SW480 (cell line): ENCODE measurements at regions not wholly inside any gene's neighbourhood (a gene's known extent, or its start where the extent isn't known, plus 50 kb on each side); places are given as distances from the start of the nearest gene placed in this dataset.
"Not testable (repeated sequence)": the region's sequence is repeated elsewhere in the genome, so short reads cannot be mapped to it uniquely, and the experiment has no call there.

Source experiments
- DNase-seq: peaks from one replicate; pipeline ENCODE4 v3.0.0-alpha.2; 2016; ENCODE audit warnings: low spot score

- DNase-seq = no peak
Measured at GRCh38 chr1:238649200-238649599, 737.2 kb upstream of the CHRM3 start.

- no peak for DNase-seq
Measured at GRCh38 chr1:238648751-238649150, 737.6 kb upstream of the CHRM3 start.

- no peak for DNase-seq
Measured at GRCh38 chr1:238648296-238648695, 738.1 kb upstream of the CHRM3 start.

GRCh38 chr1:238647877-238648276 is 738.5 kb upstream of the CHRM3 start:
- DNase-seq = peak; percentile 82

DNA sequence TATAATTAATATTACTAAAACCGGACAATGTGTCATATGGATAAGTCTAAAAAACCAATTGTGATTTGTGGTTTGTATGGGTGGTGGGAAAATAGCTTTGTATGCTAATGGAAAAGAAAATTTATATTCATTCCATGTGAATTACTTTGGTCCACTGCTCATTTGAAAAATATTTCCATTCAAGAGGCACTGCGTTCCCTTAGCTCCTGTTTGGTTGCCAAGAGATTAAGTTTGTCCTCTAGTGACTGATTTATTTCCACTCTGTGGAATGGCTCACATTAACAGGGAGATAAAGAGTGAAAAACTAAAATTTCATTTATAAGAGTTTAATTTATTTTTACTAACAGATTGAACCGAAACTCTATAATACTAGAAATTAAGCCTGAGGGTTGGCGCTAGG is 744.1 kb upstream of the CHRM3 start:
- no peak for DNase-seq

GRCh38 chr1:238639861-238640260 is 746.5 kb upstream of the CHRM3 start:
- DNase-seq = no peak

DNA sequence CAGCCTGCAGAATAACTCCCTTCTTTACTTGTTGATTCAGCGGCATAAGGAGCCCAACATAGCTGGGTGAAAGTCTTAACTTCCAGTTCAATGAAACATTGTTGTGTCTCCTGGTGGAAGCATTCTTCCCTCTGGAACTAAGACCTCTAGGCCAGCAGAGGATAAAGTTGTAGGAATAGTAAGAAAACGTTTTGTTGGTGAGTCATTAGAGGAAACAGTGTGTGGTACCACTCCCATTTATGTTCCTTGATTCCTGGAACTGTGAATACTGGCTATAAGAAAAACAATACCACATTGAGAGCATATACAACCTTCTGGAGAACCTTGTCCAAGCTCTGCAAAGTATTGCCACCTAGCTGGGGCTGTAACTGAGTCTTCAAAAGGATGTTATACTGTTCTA is 737.4 kb upstream of the ZP4 start:
- DNase-seq = no peak

- no peak for DNase-seq
Measured at GRCh38 chr1:238624776-238625175, 734.1 kb upstream of the ZP4 start.

DNA sequence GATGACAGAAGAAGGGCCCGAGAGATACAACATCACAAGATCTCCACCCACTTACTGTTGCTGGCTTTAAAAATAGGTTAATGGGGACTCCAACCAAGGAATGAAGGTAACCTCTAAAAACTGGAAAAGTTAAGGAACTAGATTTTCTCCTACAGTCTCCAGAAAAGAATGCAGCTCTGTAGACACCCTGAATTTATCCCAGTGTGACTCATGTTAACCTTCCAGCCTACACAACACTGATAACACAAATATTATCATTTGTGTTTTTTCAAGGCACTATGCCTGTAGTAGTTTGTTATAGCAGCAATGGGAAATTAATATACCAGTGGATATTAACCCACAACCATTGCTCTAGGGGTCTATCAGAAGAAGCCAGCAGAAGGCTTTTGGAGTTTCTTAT is 730.7 kb upstream of the ZP4 start:
- DNase-seq = no peak

DNA sequence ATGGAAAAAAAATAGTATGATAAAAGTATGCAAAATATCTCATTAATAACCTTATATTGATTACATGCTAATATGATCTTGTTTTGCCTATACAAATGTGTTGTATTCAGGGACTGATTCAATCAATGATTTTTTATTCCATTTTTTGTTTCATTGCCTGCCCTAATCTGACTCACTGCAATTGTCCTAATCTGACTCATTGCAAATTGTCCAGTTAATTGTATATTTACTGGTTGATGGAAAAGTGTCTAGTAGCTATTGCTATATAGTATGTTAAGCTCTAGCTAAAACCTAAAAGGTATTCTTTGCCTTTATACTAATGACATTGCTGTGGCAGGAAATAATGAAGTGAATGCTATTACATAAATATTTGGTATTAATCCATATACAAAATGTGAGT is 728.9 kb upstream of the ZP4 start:
- no peak for DNase-seq

GRCh38 chr1:238611406-238611805 is 720.7 kb upstream of the ZP4 start:
- DNase-seq = no peak

DNA sequence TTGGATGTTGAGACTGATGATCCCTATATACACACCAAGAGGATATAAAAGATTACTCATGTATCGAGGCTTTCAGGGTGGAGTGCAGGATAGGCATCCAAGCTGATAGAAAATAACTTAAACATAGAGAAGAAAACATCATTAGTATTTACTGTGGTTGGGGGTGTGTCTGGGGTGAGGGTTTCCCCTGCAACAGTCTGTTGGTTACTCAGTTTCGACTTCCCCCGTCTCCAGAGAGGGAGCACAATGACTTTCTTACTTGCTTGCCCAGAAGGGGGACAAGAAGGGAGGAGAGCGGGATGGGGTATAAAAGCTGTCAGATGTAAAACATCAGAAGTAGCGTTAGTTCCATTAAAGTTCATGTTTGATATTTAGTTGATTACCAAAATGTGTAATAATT is 717.4 kb upstream of the ZP4 start:
- DNase-seq = no peak

- no peak for DNase-seq
Measured at GRCh38 chr1:238606896-238607295, 716.2 kb upstream of the ZP4 start.

DNA sequence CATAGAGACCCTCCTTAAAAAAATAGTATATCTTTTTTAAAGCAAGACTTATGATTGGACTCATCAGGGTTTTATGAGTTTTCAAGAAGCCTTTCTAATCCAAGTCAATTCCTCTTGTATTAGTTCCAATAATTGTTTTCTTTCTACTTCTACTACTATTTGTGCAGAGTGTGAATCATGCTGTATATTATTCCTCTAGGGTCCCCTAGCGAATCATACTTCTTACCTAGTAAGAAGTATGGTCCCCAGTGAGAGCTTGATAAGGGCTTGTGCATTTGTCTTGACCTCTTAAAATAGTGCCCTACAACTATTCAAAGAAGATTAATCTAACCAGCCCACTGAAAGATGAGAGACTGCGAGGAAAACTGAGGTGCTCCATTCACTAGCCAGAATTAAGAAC is 715.7 kb upstream of the ZP4 start:
- DNase-seq = no peak

GRCh38 chr1:238604357-238604756 is 713.6 kb upstream of the ZP4 start:
- no peak for DNase-seq

DNA sequence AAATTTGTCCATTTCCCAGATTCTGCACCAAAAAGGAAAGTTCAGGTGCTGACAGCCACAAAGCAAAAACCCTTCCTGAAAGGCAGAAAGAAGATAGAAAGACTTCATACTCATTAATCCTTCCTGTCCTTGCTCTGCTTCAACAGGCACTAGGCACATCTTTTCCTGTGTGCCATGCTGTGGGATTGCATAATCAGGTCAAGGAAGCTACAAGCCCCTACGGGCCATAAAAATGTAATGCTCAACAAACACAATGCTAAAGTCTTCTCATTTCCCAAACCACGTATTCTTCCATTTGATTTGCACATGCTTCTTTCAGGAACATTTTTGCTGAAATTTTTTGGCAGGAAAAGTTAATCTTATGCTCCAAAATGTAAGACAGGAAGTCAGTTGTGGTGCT is 710.9 kb upstream of the ZP4 start:
- not testable (repeated sequence) for DNase-seq

- DNase-seq = no peak
Measured at GRCh38 chr1:238596703-238597102, 706.0 kb upstream of the ZP4 start.

DNA sequence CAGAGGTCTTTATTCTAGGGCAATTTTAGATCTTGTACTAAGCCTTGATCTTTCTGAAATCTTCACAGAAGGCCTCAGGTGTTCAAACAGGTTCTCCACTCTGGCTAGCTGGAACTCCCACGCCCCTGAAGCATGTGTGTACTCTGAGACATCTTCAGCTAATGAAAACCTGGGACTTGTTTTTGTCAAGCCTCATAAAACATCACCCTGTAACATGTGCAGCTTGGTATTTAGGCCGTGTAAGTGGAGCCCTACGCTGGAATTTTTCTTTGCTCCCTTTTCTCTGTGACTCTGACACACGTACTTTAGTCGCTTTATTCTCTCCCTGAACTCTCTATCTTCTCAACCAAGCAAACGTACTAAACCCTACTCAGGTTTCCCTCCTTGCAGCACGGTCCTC is 701.9 kb upstream of the ZP4 start:
- no peak for DNase-seq

DNA sequence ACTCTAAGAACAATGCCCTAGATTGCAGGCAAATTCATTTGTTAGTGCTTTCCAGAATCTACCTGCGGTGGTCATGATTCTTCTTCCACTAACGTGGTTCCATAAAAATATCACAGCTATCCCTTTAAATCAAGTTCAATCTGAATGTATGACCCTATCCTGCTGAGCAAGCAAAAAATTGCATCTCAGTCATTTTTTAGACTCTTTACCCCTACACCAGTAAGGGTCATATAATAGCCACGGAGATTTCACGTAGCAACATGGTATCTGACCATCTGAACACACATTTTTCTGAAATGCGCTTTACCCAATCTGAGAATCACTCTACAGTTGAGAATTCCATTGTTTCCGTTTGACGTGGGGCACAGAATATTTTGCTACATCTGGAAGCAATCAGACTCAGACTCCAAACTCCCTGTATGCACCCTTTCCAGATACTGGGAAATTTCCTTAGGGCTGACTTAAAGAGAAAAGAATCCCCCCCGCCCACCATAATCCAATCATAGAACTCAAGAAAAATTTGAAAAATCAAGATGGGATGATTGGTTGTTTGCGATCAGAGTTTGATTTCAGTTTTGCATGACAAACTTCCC is 699.2 kb upstream of the ZP4 start:
- DNase-seq = no peak

GRCh38 chr1:238582816-238583215 is 692.1 kb upstream of the ZP4 start:
- DNase-seq = no peak

GRCh38 chr1:238581332-238581731 is 690.6 kb upstream of the ZP4 start:
- no peak for DNase-seq

GRCh38 chr1:238568735-238569134 is 678.0 kb upstream of the ZP4 start:
- DNase-seq = no peak

GRCh38 chr1:238562341-238562740 is 671.6 kb upstream of the ZP4 start:
- DNase-seq = no peak

- DNase-seq = no peak
Measured at GRCh38 chr1:238558746-238559145, 668.0 kb upstream of the ZP4 start.

DNA sequence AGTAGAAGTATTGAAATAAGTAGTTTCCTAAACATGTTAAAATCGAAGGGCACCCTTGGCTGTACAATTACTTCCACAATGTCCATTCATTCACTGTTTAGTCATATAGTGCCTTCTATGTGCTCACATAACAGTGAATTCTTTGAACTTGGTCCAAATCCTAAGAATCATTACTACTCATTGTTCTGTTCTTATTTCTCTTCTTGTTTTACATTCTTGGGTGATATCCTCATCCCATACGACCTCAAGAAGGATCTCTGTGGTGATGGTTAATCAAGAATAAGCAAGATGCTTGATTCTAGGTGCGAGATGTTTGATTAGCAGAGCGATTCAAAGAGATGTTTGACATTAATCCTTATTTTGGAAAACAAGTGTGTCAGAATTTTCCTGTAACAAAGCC is 667.4 kb upstream of the ZP4 start:
- DNase-seq = no peak
